ENCODE measurements at regions not wholly inside any gene's neighbourhood (a gene's known extent, or its start where the extent isn't known, plus 50 kb on each side); places are given as distances from the start of the nearest gene placed in this dataset.
A peak's percentile ranks its signal among the peaks of the same experiment; 100 is the strongest.

DNA sequence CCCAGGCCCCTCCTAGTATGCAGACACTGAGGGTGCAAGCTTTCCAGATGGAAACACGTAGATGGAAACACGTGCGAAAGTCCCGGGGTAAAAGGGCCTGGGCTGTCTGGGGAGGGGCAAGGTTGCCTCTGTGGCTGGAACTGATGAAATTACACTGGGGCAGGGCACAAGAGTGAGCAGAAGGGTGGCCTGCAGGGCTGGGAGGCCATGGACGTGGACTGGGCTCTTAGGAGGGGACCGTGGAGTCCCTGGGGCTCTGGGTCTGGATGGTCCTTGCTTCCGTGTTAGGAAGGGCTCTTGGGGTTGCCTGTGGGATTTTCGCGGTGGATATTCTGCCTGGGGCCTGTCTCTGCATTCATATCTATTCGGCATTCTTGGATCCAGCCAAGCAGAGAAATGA lies 63.3 kb downstream of the IRX1 start:
- Mint-ChIP-seq H3K27me3 (ENCODE audit: low read depth, unreplicated experiment) (peaks cover 18% of the 10 kb centered on the region), H3K4me3 (ENCODE audit: unreplicated experiment) (no peak overlapping the region), H3K4me1 (ENCODE audit: low read depth, unreplicated experiment) (peaks cover 6% of the 10 kb centered on the region), H3K36me3 (ENCODE audit: low read depth, unreplicated experiment) (no peaks in the 10 kb centered on the region), H3K27ac (ENCODE audit: unreplicated experiment) (peak overlapping the region; percentile 13), H3K9me3 (ENCODE audit: unreplicated experiment) (no peaks in the 10 kb centered on the region)
- Histone ChIP-seq H4K20me1 (ENCODE audit: insufficient read depth, low read length) (no peaks in the 10 kb centered on the region), H3K4me2 (ENCODE audit: low read length) (no peak overlapping the region), H3K9me3 (ENCODE audit: insufficient read depth, low read depth, low read length) (peaks cover 7% of the 10 kb centered on the region), H2AFZ (ENCODE audit: low read depth, low read length) (no peak overlapping the region), H3K4me3 (ENCODE audit: insufficient read depth, low read depth, low read length) (no peak overlapping the region), H3K27me3 (ENCODE audit: insufficient read depth, low read length) (no peaks in the 10 kb centered on the region), H3K9ac (ENCODE audit: low read length) (no peak overlapping the region), H3K36me3 (ENCODE audit: insufficient read depth, low read length) (no peaks in the 10 kb centered on the region), H3K79me2 (ENCODE audit: insufficient read depth, low read length) (no peaks in the 10 kb centered on the region), H3K27ac (ENCODE audit: low read depth, low read length) (no peak overlapping the region), H3K4me1 (ENCODE audit: insufficient read depth, low read length) (no peaks in the 10 kb centered on the region)
- TF ChIP-seq, protein P1, sequence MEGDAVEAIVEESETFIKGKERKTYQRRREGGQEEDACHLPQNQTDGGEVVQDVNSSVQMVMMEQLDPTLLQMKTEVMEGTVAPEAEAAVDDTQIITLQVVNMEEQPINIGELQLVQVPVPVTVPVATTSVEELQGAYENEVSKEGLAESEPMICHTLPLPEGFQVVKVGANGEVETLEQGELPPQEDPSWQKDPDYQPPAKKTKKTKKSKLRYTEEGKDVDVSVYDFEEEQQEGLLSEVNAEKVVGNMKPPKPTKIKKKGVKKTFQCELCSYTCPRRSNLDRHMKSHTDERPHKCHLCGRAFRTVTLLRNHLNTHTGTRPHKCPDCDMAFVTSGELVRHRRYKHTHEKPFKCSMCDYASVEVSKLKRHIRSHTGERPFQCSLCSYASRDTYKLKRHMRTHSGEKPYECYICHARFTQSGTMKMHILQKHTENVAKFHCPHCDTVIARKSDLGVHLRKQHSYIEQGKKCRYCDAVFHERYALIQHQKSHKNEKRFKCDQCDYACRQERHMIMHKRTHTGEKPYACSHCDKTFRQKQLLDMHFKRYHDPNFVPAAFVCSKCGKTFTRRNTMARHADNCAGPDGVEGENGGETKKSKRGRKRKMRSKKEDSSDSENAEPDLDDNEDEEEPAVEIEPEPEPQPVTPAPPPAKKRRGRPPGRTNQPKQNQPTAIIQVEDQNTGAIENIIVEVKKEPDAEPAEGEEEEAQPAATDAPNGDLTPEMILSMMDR (IDR thresholded peaks at IDR 0.05; ENCODE audit: insufficient read depth, low read depth, low read length) = no peak
- no peak for TF ChIP-seq EZH2 (IDR thresholded peaks at IDR 0.05; ENCODE audit: insufficient read depth, low read length)
- DNase-seq (ENCODE audit: low read depth) = no peak
- no peak for FAIRE-seq

DNA sequence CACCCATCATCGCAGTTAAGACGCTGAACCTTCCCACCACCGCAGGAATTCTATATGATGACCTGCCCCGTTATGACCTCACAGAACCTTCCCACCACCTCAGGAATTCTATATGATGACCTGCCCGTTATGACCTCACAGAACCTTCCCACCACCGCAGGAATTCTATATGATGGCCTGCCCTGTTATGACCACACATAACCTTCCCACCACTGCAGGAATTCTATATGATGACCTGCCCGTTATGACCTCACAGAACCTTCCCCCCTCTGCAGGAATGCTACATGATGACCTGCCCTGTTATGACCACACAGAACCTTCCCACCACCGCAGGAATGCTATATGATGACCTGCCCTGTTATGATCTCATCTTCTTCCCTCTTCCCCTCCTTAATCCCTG lies 64.3 kb downstream of the IRX1 start:
- no peak overlapping the region for H2AFZ ChIP-seq (ENCODE audit: low read depth, low read length)
- Mint-ChIP-seq H3K27ac (ENCODE audit: unreplicated experiment) (no peak overlapping the region), H3K4me1 (ENCODE audit: low read depth, unreplicated experiment) (peaks cover 6% of the 10 kb centered on the region), H3K4me3 (ENCODE audit: unreplicated experiment) (no peak overlapping the region), H3K36me3 (ENCODE audit: low read depth, unreplicated experiment) (no peaks in the 10 kb centered on the region), H3K27me3 (ENCODE audit: low read depth, unreplicated experiment) (peaks cover 15% of the 10 kb centered on the region), H3K9me3 (ENCODE audit: unreplicated experiment) (no peaks in the 10 kb centered on the region)
- no peaks in the 10 kb centered on the region for H4K20me1 ChIP-seq (ENCODE audit: insufficient read depth, low read length)
- no peak overlapping the region for H3K4me2 ChIP-seq (ENCODE audit: low read length)
- no peaks in the 10 kb centered on the region for H3K36me3 ChIP-seq (ENCODE audit: insufficient read depth, low read length)
- no peak overlapping the region for H3K27ac ChIP-seq (ENCODE audit: low read depth, low read length)
- no peak overlapping the region for H3K9ac ChIP-seq (ENCODE audit: low read length)
- no peaks in the 10 kb centered on the region for H3K4me1 ChIP-seq (ENCODE audit: insufficient read depth, low read length)
- H3K79me2 ChIP-seq (ENCODE audit: insufficient read depth, low read length) = no peaks in the 10 kb centered on the region
- H3K9me3 ChIP-seq (ENCODE audit: insufficient read depth, low read depth, low read length) = peaks cover 7% of the 10 kb centered on the region
- H3K4me3 ChIP-seq (ENCODE audit: insufficient read depth, low read depth, low read length) = no peak overlapping the region
- DNase-seq (ENCODE audit: low read depth) (no peak), FAIRE-seq (peak; percentile 96)
- TF ChIP-seq, protein P1 (IDR thresholded peaks at IDR 0.05; ENCODE audit: insufficient read depth, low read depth, low read length) = no peak
- no peak for TF ChIP-seq EZH2 (IDR thresholded peaks at IDR 0.05; ENCODE audit: insufficient read depth, low read length)
- H3K27me3 ChIP-seq (ENCODE audit: insufficient read depth, low read length) = no peaks in the 10 kb centered on the region

DNA sequence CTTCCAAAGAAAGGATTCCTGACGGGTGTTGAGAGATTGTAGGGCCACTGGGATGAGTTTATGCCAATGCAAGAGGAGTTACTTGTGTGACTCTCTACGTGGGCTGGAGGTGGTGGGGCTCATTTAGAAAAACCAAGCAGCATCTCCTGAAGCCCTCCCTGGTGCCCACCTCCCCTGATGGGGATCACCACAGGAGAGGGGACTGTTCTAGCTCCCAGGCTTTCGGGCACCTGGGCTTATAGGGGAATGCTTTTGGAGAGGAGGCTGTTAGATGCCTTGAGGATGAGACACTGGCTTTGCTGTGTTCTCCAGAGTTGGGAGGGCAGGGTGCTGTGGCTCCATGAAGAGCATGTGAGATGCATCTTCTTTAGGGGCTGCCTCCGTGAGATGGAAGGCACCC lies 65.0 kb downstream of the IRX1 start:
- H3K9me3 ChIP-seq (ENCODE audit: insufficient read depth, low read depth, low read length) = peaks cover 7% of the 10 kb centered on the region
- H4K20me1 ChIP-seq (ENCODE audit: insufficient read depth, low read length) = no peaks in the 10 kb centered on the region
- no peak overlapping the region for H3K27ac Mint-ChIP-seq (ENCODE audit: unreplicated experiment)
- no peaks in the 10 kb centered on the region for H3K4me1 ChIP-seq (ENCODE audit: insufficient read depth, low read length)
- no peaks in the 10 kb centered on the region for H3K9me3 Mint-ChIP-seq (ENCODE audit: unreplicated experiment)
- H3K4me2 ChIP-seq (ENCODE audit: low read length) = no peak overlapping the region
- no peak for DNase-seq (ENCODE audit: low read depth)
- no peak for TF ChIP-seq EZH2 (IDR thresholded peaks at IDR 0.05; ENCODE audit: insufficient read depth, low read length)
- TF ChIP-seq, protein P1 (IDR thresholded peaks at IDR 0.05; ENCODE audit: insufficient read depth, low read depth, low read length) = no peak
- H3K36me3 ChIP-seq (ENCODE audit: insufficient read depth, low read length) = no peaks in the 10 kb centered on the region
- H3K27me3 ChIP-seq (ENCODE audit: insufficient read depth, low read length) = no peaks in the 10 kb centered on the region
- no peaks in the 10 kb centered on the region for H3K79me2 ChIP-seq (ENCODE audit: insufficient read depth, low read length)
- no peak overlapping the region for H3K27ac ChIP-seq (ENCODE audit: low read depth, low read length)
- H3K4me3 Mint-ChIP-seq (ENCODE audit: unreplicated experiment) = no peak overlapping the region
- H3K4me1 Mint-ChIP-seq (ENCODE audit: low read depth, unreplicated experiment) = peaks cover 6% of the 10 kb centered on the region
- H2AFZ ChIP-seq (ENCODE audit: low read depth, low read length) = no peak overlapping the region
- H3K9ac ChIP-seq (ENCODE audit: low read length) = no peak overlapping the region
- no peak for FAIRE-seq
- peaks cover 11% of the 10 kb centered on the region for H3K27me3 Mint-ChIP-seq (ENCODE audit: low read depth, unreplicated experiment)
- no peaks in the 10 kb centered on the region for H3K36me3 Mint-ChIP-seq (ENCODE audit: low read depth, unreplicated experiment)
- H3K4me3 ChIP-seq (ENCODE audit: insufficient read depth, low read depth, low read length) = no peak overlapping the region
